HG03139 (cell line): ENCODE measurements at regions not wholly inside any gene's neighbourhood (a gene's known extent, or its start where the extent isn't known, plus 50 kb on each side); places are given as distances from the start of the nearest gene placed in this dataset.

ENCODE experiments used
- ATAC-seq: cut with Tn5 transposase; IDR thresholded peaks from one replicate; pipeline ENCODE4 v1.9.1; 2021; ENCODE audit not compliant: unreplicated experiment

DNA sequence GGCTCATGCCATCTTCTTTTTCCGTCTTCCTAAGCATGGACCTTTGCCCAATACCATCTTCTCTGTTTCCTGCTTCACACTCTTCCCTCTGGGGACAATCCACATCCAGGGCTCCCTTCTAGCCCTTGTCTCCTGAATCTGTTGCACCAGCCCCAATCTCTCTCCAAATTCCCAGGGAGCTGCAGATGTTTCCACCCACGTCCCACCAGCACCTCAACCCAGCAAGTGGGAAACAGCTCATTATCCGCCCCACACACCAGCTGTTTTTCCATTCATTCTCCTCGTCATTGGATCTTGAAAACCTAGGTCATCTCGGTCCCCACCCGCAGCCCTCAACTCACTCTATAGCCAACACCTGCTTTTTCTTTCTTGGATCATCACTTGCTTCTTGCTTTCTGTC, 185.0 kb upstream of the CDYL start:
- ATAC-seq, result no peak

DNA sequence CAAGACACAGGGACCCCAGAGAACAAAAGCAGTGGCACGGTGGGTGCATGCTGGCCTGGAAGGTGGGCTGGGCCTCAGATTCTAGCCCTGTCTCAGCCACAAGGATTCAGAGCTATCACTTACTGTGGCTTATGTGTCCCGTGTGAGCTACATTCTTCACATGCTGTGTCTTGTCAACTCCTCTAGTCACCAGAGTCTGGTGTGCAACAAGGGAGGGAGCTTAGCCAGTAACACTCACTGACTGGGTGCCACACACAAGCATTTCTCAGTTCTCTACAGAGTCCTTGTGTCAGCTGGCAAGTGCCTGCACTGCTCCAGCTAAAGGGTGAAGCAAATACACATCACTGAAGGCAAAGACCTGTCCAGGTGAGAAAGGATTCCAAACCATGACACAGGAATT, 186.9 kb upstream of the CDYL start:
- ATAC-seq, result no peak

DNA sequence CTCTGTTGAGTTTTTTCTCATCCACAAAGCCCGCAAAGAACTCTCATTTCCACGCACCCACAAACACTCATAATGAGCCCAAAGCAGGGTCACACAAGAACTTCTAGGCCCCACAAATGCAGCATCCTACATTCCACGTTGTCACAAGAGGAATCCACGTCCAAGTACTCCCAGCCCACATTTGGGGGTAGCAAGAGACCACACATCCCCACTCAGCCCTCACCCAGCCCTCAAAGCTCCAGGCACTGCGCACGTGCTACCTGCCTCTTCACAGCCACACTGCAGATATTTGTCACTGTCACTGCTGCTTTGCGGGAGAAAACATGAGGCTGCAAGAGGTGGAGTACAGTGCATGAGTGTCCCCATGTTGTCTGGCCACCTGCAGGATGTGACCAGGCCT, 187.6 kb upstream of the CDYL start:
- ATAC-seq, result no peak

DNA sequence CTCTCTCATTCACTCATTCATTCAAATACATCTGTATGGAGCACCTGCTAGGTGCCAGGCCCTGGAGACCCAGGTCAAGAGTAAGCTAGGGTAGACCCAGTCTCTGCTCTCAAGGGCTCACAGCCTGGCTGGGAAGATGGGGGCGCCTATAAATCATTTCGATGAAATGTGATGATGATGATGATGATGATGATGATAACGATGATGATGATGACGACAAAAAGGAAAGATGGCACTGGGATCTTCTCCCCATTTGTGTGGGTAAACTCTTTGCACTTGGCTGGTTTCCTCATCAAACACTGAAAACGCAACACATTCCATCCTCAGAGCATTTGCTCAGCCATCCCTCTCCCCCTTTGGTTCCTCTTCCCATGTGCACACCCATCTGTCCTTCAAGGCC, 188.0 kb upstream of the CDYL start:
- no peak for ATAC-seq

DNA sequence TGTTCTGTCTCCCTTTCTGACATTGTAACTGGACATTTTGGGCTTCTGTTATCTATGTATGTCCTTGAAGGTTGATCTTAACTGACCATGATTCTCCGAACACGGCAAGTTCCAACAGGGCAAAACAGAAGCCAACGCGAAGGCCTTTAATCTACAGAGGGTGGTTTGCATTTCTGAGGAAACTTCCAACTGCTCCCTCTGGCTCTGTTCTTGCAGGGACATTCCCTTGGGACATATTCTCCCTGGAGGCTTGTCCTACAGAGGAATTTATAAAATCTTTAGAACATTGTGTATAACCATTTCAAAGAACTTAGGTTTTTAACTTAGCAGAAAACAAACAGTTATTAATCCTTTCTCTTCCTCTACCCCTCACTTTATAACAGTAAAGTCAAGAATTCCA, 189.0 kb upstream of the CDYL start:
- ATAC-seq, result no peak

DNA sequence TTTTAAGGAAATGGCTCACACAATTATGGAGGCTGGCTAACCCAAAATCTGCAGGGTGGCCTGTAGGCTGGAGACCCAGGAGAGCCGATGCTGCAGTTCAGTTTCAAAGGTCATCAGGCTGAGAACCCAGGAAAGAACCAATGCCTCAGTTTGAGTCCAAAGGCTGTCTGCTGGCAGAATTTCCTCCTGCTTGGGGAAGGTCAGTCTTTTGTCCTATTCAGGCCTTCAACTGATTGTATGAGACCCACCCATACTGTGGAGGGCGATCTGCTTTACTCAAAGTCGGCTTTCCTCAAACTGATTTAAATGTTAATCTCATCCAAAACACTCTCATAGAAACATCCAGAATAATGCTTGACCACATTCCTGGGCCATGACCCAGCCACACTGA, 189.7 kb upstream of the CDYL start:
- no peak for ATAC-seq

DNA sequence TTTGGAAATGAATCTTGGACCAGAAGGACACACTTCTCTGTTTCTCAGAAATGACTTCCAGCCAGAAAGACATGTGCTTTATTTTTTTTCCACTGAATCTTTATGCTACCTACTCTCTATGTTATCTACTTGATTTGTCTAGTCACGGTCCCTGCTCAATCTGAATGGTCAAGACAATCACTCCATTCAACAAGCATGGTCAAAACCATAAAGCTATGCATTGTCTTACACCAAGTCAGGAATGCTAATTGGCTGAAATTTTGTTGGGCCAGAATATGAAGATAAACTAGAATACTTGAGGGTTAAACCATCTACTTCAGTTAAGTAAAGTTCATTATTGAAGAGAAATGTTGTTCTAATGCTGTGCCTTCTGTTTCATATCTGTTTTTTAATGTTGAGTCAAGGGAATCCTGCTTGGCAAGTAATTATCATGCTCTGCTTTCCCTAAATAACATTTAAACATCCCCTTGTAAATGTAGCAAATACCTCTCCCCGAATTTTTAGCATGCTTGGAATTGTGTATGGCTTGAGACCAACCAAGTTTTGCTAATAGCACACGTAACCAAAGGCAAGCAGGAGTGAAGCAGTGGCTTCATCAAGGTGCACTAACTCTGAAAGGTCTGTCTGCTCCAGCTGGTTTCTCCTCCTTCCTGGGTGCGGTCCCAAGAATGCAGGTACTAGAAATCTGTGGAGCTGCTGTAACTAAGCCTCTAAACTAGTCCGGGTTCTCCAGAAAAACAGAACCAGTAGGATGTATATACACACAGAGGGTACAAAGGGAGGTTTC, 190.3 kb upstream of the CDYL start:
- ATAC-seq, result no peak

DNA sequence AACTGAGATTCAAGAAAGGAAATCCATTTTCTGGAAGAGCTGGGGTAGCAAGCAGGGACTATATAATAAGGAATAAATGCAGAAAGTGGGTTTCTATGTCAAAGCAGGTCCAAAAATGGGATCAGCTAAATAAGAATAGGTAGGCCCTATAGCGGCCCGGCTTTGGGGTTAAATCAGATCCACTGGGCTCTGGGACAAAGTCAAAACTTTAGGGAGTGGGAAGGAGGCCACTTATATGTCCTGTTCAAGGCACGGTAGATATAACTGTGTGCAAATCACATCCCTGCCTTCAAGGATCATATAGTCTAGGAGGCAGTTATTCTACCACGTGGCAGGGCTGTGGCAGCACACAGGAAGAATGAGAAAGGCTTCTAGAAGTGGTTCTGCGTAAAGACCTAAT, 191.4 kb upstream of the CDYL start:
- ATAC-seq, result no peak

DNA sequence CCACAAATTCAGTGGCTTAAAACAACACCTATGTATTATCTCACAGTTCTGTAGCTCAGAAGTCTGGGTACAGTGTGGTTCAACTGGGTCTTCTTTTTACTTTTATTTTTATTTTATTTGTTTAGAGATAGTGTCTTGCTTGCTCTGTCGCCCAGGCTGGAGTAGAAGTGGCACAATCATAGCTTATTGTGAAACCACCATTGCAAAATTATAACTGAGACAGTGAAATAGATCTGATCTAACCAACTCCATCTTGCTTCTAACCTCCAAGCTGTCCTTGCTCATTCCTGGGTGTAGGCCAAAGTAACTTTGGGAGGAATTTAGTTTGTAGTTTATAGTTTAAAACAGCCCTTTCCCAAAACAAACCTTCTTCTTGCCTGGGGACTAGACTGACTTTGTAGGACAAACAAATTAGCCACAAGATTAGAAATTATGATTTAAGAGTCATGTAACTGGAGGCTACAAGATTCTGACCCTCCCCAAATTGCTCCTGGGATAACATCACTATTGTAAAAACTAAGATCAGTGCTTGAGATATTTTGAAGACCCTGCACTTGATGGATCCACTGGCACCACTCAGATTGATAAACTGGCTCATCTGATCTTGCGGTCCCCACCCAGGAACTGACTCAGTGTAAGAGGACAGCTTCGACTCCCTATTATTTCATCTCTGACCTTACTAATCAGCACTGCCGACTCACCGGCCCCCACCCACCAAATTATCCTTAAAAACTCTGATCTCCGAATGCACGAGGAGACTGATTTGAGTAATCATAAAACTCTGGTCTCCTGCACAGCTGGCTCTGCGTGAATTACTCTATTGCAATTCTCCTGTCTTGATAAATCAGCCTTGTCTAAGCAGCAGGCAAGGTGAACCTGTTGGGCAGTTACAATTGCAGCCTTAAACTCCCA, 193.4 kb upstream of the CDYL start:
- no peak for ATAC-seq

DNA sequence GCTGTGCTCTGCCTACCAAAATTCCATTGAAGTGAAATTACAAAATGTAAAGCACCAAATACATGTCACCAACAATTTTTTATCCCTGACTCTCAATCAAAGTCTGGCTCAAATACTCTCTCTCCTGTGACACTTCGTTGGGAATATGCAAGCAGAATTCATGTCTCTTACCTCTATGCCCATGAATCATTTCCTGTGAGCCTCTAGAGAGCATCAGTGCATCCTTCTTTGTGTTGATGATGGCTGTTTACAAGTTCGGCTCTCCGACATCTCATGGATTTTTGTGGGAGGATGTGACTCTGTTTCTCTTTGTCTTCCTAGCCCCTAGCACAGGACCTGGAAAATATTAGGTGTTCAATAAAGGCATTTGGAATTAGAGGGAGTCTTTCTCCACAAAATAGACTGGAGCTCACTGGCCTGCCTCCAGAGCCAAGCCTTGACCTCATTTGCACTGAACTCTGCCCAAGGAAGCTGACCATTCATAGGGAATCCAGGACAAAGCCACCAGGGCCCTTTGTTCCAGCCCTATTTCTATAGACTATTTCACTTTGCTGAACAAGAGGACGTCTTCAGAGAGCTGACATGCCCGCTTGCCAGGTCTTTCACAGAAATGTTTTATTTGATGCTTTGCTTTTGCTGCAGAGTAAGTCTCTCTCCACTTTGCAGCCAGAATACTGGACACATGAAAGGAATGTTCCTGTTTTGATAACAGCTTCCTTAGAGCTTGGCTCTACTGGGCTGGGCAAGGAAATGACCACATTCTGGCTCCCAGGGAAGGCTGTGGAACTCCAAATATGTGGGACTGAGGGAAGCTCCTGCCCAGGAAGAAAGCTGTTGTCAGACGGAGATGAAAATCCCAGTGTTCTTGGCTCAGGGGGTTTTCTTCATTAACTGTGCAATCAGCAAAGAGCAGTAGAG, 194.5 kb upstream of the CDYL start:
- ATAC-seq, result no peak

DNA sequence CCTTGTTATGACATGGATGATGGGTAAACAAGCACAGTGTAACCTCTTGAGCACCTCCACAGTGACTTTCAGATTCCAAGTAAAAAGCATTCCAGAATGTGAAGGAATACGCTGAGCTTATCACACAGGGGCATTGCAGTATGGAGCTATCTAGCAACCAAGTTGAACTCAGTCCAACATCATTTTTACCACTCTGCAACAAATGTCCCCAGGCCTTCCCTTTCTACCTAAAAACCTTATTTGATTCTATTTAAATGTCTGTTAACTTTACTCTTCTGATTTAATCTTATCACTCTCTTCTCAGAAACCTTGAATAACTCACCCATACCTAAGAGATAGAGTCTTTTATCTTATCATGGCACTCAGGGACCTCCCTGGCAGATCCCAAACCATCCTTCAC, 195.8 kb upstream of the CDYL start:
- no peak for ATAC-seq

DNA sequence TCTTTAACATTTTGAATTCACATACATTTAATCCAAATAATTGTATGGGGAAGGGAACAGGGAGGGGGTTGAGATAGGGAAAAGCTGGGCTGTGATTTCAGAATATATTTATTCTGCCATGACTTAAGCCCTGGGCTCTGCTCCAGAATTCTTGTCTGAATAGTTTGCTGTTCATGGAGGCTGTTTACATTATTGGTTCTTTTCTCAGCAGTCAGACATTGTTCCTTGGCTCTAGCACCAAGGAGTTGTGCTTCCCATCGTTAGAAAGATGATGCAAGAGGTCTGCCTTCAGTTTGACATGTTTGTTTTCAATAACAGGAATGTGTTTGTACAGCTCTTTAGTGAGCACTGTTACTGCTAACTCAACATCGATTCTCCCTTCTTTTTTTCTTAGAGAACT, 198.8 kb upstream of the CDYL start:
- ATAC-seq, result no peak

DNA sequence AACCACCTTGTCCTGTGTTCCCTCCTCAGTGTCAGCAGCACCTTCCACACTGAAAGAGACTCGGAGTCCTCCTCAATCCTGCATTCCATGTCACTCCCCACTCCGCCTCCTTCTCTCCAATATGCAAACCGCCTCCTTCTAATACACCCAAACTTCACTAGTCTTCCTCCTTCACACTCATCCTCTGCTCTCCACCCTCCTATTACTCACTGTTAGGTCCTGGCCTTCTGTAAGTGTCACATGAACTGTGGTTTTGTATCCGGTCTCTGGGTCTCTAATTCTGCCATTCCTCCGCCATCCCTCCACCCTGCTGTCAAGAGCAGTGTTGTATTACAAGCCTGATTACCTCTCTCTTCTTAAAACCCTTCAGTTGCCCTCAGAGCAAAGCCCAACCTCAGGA, 200.5 kb upstream of the CDYL start:
- no peak for ATAC-seq

DNA sequence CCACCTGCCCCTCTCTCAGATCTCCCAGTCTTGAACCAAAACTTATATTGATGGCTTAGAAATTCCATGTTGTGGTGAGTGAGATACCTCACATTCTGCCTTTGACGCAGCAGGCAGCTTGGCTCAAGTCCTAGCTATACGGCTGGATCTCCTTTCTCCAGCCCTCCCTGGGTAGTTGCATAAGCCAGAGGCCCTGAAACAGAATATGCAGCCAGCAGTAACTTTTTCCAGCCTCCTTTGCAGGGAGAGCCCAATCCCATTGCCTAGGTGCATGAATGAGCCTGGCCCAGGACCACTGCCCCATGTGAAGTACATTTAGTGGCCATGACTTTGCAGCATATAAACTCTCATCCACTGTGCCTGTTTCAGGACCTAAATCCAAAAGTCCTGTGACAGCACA, 202.2 kb upstream of the CDYL start:
- ATAC-seq, result no peak

DNA sequence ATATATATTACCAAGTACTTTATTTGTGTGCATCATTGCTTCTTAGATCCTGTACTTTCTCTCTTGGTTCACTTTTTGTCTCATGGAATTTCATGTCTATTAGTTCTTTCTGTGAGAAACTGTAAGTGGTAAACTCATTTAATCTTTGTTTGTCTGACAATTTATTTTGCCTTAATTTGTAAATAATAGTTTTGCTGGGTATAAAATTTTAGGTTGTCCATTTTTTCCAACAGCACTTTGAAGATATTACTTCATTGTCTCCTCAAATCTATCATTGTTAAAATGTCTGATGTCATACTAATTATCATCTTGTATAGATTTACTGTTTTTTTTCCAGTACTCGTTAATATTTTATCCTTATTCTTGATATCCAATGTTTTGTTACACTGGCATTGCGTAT, 205.2 kb upstream of the CDYL start:
- no peak for ATAC-seq

DNA sequence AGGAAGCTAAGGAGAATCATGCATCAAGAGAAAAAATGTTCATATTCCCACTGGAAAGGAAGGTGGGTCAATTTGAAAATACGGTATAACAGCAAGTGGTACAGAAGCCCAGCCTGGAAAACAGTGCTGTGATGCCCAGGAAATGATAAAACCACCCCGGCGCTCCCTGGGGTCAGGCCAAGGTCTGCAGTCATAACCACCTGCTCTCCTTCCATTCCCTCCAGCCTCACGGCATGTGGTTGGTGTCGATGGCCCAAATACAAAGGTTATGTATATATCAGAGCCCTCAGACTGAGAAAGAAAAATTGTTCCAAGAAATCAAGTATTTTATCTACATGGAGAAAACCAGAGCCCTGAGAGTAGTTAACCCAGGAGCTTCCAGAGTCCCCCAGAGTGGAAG, 208.1 kb upstream of the CDYL start:
- no peak for ATAC-seq

DNA sequence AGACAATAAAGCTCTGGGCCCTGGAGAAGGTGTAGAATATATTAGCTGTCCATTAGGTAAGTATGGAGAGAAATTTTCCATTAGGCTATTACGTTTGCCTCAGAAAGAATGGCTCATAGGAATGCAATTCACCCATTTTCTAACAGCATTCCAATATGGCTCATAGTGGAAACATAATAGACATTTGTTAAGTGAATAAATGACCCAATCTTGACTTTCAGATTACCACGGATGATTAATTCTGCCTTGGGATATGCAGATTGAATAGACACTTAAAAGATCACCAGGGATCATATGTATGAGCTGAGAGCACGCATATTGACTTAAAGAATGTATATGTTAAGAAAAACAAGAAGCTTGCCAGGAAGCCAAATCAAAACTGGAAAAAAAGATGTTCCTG, 209.1 kb upstream of the CDYL start:
- no peak for ATAC-seq

DNA sequence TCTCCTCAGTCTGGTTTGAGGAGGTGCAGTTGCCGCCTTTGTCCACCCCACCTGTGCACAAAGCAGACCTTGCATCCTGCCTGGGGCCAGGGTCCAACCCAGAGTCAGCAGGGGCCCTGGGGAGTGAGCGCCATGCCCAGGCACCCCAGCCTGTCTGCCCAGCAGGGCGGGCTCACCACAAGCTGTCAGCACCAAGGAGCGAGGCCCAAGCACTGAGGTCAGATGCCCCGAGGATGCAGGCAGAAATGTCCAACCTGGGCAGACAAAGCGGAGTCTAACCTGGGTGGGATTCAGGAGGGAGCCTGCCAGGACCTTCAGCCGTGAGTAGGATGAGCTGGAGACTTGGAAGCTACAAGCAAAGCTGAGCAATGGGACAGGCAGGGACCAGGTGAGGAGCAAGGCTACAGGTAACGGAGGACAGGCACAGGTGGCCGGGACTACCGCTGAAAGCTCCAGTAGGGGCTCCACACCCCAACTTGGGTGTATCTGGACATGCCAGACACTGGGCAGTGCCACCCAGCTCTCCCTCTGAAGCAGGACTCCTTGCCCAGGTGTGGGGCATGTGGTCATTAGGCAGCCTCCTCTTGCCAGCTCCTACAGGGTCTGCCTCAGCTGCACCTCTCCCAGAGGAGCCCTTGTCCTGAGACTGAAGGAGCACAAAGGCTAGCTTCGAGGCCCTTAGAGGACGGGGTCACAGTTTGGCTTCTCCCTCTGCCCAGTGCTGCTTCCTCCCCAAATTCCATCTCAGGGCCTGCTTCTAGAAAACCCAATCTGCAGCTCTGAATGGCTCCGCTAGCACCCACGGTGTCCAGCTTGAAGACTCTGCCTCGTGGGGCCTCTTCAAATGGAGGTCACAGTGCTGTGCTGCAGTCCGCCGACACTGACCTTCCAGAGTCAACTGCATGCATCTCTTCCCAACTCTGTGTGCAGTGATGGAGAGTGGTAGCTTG, 210.6 kb upstream of the CDYL start:
- ATAC-seq, result no peak

DNA sequence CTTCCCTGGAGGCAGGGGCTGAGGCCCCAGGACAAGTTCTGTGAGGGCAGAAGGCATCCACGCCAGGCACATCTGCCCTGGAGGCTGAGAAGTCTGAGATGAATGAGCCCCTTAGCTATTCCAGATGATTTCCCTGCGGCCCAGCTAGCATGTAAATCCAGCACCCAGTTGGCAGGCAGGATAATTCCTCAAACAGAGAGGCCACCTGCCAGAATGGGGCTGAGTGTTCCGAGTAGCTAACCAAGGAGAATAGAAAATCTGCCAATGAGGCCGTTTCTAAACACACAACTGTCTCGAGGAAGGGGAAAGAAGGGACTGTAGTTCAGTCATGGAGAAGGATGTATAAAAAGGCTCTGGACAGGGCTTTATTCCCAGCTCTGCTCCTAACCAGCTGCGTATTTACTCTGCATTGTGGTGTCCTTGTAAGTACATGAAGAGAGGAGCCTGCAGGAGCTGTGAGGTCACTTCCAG, 211.4 kb upstream of the CDYL start:
- ATAC-seq, result no peak

DNA sequence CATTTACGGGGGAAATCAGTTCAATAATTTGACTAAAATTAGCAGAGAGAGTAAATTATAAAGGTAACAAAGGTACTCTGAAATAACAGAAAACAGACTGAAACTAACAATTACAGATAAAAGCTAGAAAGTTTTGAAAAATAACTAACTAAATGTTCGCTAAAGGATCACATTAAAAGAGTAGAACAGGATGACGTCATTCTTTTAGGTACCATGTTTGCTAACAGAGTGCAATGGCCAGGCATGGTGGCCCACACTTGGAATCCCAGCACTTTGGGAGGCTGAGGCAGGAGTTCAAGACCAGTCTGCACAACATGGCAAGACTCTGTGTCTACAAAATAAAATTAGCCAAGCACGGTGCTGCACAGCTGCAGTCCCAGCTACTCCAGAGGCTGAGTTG, 212.3 kb upstream of the CDYL start:
- ATAC-seq, result no peak
